IMR-90 (cell line): ENCODE measurements at regions not wholly inside any gene's neighbourhood (a gene's known extent, or its start where the extent isn't known, plus 50 kb on each side); places are given as distances from the start of the nearest gene placed in this dataset.

Experiments used
- ATAC-seq: fragments of 200-7000 bp; cut with Tn5 transposase; 2 replicates; pipeline ENCODE4 v1.9.1; 2020; ENCODE audit warnings: low read depth, mild to moderate bottlenecking, moderate library complexity
- BruUV-seq: library from RNA; stranded (reverse); fragments of 400-500 nt; replicated peaks from 2 replicates; lab custom pipeline; 2021; lab: Mats Ljungman, UMichigan
- CTCF ChIA-PET: fragments of 300-600 bp; formaldehyde crosslinking; extraction: SDS; loops from one replicate; lab custom pipeline; 2021; ENCODE audit warnings: antibody characterized with exemption; lab: Yijun Ruan, JAX
- POLR2A ChIA-PET: fragments of 300-600 bp; sonication (Branson Sonifier 250); formaldehyde crosslinking; loops from one replicate; lab custom pipeline; 2022; ENCODE audit warnings: antibody characterized with exemption; ENCODE audit not compliant: unreplicated experiment; lab: Charles Lee
- DNase-seq: peaks from one replicate; pipeline ENCODE4 v3.0.0; 2013
- H2AFZ ChIP-seq: replicated peaks from 2 replicates; pipeline ENCODE3; 2013; ENCODE audit warnings: low read length, mild to moderate bottlenecking; ENCODE audit not compliant: poor library complexity
- H2AK5ac ChIP-seq: 2 replicates; pipeline ENCODE4 v1.6.1; 2013; ENCODE audit warnings: low read depth, low read length, inconsistent platforms
- H2AK9ac ChIP-seq: replicated peaks from 2 replicates; pipeline ENCODE3; 2013; ENCODE audit warnings: mild to moderate bottlenecking, low read depth, low read length, moderate library complexity; ENCODE audit not compliant: poor library complexity
- H2BK120ac ChIP-seq: 2 replicates; pipeline ENCODE4 v1.6.1; 2013; ENCODE audit warnings: low read depth, low read length, inconsistent platforms
- H2BK15ac ChIP-seq: 3 replicates; pipeline ENCODE4 v1.6.1; 2013; ENCODE audit warnings: low read depth, low read length, inconsistent platforms
- H2BK20ac ChIP-seq: 2 replicates; pipeline ENCODE4 v1.6.1; 2013; ENCODE audit warnings: low read depth, mild to moderate bottlenecking, inconsistent platforms, low read length, moderate library complexity
- H2BK5ac ChIP-seq: 2 replicates; pipeline ENCODE4 v1.6.1; 2013; ENCODE audit warnings: mild to moderate bottlenecking, low read depth, low read length, inconsistent platforms; ENCODE audit not compliant: poor library complexity, severe bottlenecking
- H3K14ac ChIP-seq: replicated peaks from 2 replicates; pipeline ENCODE4 v1.6.1; 2013; ENCODE audit warnings: low read depth, low read length, inconsistent platforms
- H3K18ac ChIP-seq: 2 replicates; pipeline ENCODE4 v1.6.1; 2013; ENCODE audit warnings: low read depth, low read length, control low read depth
- H3K23ac ChIP-seq: 2 replicates; pipeline ENCODE4 v1.6.1; 2013; ENCODE audit warnings: low read depth, low read length, inconsistent platforms
- H3K27ac ChIP-seq: 2 replicates; pipeline ENCODE4 v1.5.1; 2013; ENCODE audit warnings: mild to moderate bottlenecking, control low read depth, low read length; ENCODE audit not compliant: insufficient read depth
- H3K27me3 ChIP-seq: 2 replicates; pipeline ENCODE4 v1.6.1; 2013; ENCODE audit warnings: low read length; ENCODE audit not compliant: control insufficient read depth, insufficient read depth
- H3K36me3 ChIP-seq: 2 replicates; pipeline ENCODE4 v1.6.1; 2013; ENCODE audit warnings: low read length, mixed read lengths; ENCODE audit not compliant: control insufficient read depth, insufficient read depth
- H3K4ac ChIP-seq: 2 replicates; pipeline ENCODE4 v1.6.1; 2013; ENCODE audit warnings: low read depth, low read length, inconsistent platforms
- H3K4me1 ChIP-seq: 2 replicates; pipeline ENCODE4 v1.6.1; 2013; ENCODE audit warnings: low read length, mixed read lengths; ENCODE audit not compliant: control insufficient read depth, insufficient read depth
- H3K4me2 ChIP-seq: 2 replicates; pipeline ENCODE4 v1.6.1; 2013; ENCODE audit warnings: low read depth, mild to moderate bottlenecking, control low read depth, low read length, moderate library complexity
- H3K4me3 ChIP-seq: 2 replicates; pipeline ENCODE4 v1.5.1; 2013; ENCODE audit warnings: low read depth, mild to moderate bottlenecking, control low read depth, low read length, moderate library complexity; ENCODE audit not compliant: insufficient read depth
- H3K56ac ChIP-seq: 2 replicates; pipeline ENCODE4 v1.6.1; 2013; ENCODE audit warnings: low read length, inconsistent platforms; ENCODE audit not compliant: insufficient read depth; ENCODE audit errors: extremely low read depth
- H3K79me1 ChIP-seq, 2 experiments: 2 replicates each; pipeline ENCODE4 v1.6.1; 2013; ENCODE audit warnings: low read length in 2 of 2, inconsistent platforms in 1 of 2, low read depth in 1 of 2
- H3K9ac ChIP-seq: 2 replicates; pipeline ENCODE4 v1.6.1; 2013; ENCODE audit warnings: low read depth, low read length, control low read depth
- H3K9me1 ChIP-seq: 2 replicates; pipeline ENCODE4 v1.6.1; 2013; ENCODE audit warnings: low read length, inconsistent platforms; ENCODE audit not compliant: insufficient read depth
- H3K9me3 ChIP-seq: 2 replicates; pipeline ENCODE4 v1.6.1; 2013; ENCODE audit warnings: low read length; ENCODE audit not compliant: control insufficient read depth, insufficient read depth
- H4K20me1 ChIP-seq: 2 replicates; pipeline ENCODE4 v1.6.1; 2013; ENCODE audit warnings: low read length, inconsistent platforms; ENCODE audit not compliant: insufficient read depth
- H4K5ac ChIP-seq: 2 replicates; pipeline ENCODE4 v1.6.1; 2013; ENCODE audit warnings: mild to moderate bottlenecking, low read depth, low read length, control low read depth
- H4K8ac ChIP-seq, 2 experiments: 2 replicates each; pipeline ENCODE4 v1.6.1; 2013; ENCODE audit warnings: low read depth in 2 of 2, low read length in 2 of 2, control low read depth in 1 of 2, inconsistent platforms in 1 of 2
- H4K91ac ChIP-seq: 2 replicates; pipeline ENCODE4 v1.6.1; 2013; ENCODE audit warnings: low read depth, low read length, inconsistent platforms; ENCODE audit not compliant: insufficient read depth
- BHLHE40 ChIP-seq: fragments of 150-350 bp; IDR thresholded peaks from 2 replicates; pipeline ENCODE4 v1.6.1; 2016; ENCODE audit warnings: mild to moderate bottlenecking, low read depth, low read length
- CEBPB ChIP-seq: IDR thresholded peaks from 2 replicates; pipeline ENCODE4 v1.6.1; 2012; ENCODE audit warnings: low read depth, low read length, improper control_type of control experiment
- CHD1 ChIP-seq: IDR thresholded peaks from 2 replicates; pipeline ENCODE4 v1.6.1; 2012; ENCODE audit warnings: low read depth, low read length, improper control_type of control experiment
- CTCF ChIP-seq: conservative IDR thresholded peaks from 2 replicates; pipeline ENCODE4 v1.5.1; 2012; ENCODE audit warnings: mild to moderate bottlenecking, low read depth, low read length, improper control_type of control experiment
- FOS ChIP-seq: fragments of 150-350 bp; IDR thresholded peaks from 2 replicates; pipeline ENCODE4 v1.6.1; 2016; ENCODE audit warnings: low read depth, low read length
- MAFK ChIP-seq: IDR thresholded peaks from 2 replicates; pipeline ENCODE4 v1.6.1; 2012; ENCODE audit warnings: low read depth, low read length, improper control_type of control experiment
- MAZ ChIP-seq: IDR thresholded peaks from 2 replicates; pipeline ENCODE4 v1.6.1; 2012; ENCODE audit warnings: low read depth, mild to moderate bottlenecking, low read length, improper control_type of control experiment, moderate library complexity, borderline replicate concordance
- MXI1 ChIP-seq: IDR thresholded peaks from 2 replicates; pipeline ENCODE4 v1.6.1; 2012; ENCODE audit warnings: low read depth, mild to moderate bottlenecking, low read length, moderate library complexity, borderline replicate concordance
- NFE2L2 ChIP-seq: fragments of 150-350 bp; IDR thresholded peaks from 2 replicates; pipeline ENCODE4 v1.6.1; 2016; ENCODE audit warnings: low read depth, mild to moderate bottlenecking, low read length
- POLR2A ChIP-seq: IDR thresholded peaks from 2 replicates; pipeline ENCODE4 v1.6.1; 2012; ENCODE audit warnings: mild to moderate bottlenecking, low read depth, low read length
- RAD21 ChIP-seq: IDR thresholded peaks from 2 replicates; pipeline ENCODE4 v1.6.1; 2012; ENCODE audit warnings: low read length, improper control_type of control experiment
- RCOR1 ChIP-seq: IDR thresholded peaks from 2 replicates; pipeline ENCODE4 v1.6.1; 2012; ENCODE audit warnings: mild to moderate bottlenecking, low read length, improper control_type of control experiment; ENCODE audit not compliant: insufficient replicate concordance
- RFX5 ChIP-seq: IDR thresholded peaks from 2 replicates; pipeline ENCODE4 v1.8.0; 2012; ENCODE audit warnings: low read depth, mild to moderate bottlenecking, low read length, moderate library complexity
- SMC3 ChIP-seq: fragments of 150-350 bp; IDR thresholded peaks from 2 replicates; pipeline ENCODE4 v1.6.1; 2016; ENCODE audit warnings: low read depth, mild to moderate bottlenecking, antibody characterized with exemption, low read length, moderate library complexity
- WGBS, 2 experiments: methylation state at CpG; one replicate each; pipeline versions ENCODE4 v1.1.5 to v1.1.7; 2013; ENCODE audit warnings: missing lambda C conversion rate in 2 of 2; ENCODE audit not compliant: insufficient read length in 1 of 2; ENCODE audit errors: extremely low coverage in 2 of 2; 5-methylcytosine and 5-hydroxymethylcytosine counted together
- dilution Hi-C: fragments of 300-500 bp; cut with HindIII; formaldehyde crosslinking; loops from one replicate; pipeline ENCODE4 v1.14.3; 2018; ENCODE audit warnings: low sequenced_read_pairs; ENCODE audit not compliant: unreplicated experiment
- in situ Hi-C: fragments of 300-500 bp; cut with MboI; formaldehyde crosslinking; loops from 3 replicates; pipeline ENCODE4 v1.14.3; 2019; ENCODE audit warnings: low sequenced_read_pairs, inconsistent platforms, mixed read lengths
- intact Hi-C: fragments of 100-400 bp; cut with micrococcal nuclease; formaldehyde crosslinking; loops from 2 replicates; pipeline ENCODE4 v1.10.0; 2022
- TF ChIP-seq, protein P1 (sequence below): fragments of 150-350 bp; IDR thresholded peaks from 2 replicates; pipeline ENCODE4 v1.6.1; 2017; ENCODE audit warnings: mild to moderate bottlenecking, antibody characterized with exemption, low read length, low read depth
- TF ChIP-seq, protein P2 (sequence below): fragments of 150-350 bp; IDR thresholded peaks from 2 replicates; pipeline ENCODE4 v1.6.1; 2016; ENCODE audit warnings: low read depth, mild to moderate bottlenecking, low read length, moderate library complexity, borderline replicate concordance

GRCh38 chr21:16154951-16155635 lies 425.3 kb downstream of the USP25 start:
- H2AK5ac ChIP-seq = no peak overlapping the region
- no peak overlapping the region for H2BK5ac ChIP-seq
- H3K9me3 ChIP-seq = no peaks in the 10 kb centered on the region
- H3K79me1 ChIP-seq = no peaks in the 10 kb centered on the region
- no peak overlapping the region for H4K91ac ChIP-seq
- H3K27me3 ChIP-seq = no peaks in the 10 kb centered on the region
- H3K56ac ChIP-seq = no peak overlapping the region
- no CpG with 5 or more reads among the region's 2 CpGs for WGBS, 2 experiments
- no TSS peak for BruUV-seq
- TF ChIP-seq, protein P1, sequence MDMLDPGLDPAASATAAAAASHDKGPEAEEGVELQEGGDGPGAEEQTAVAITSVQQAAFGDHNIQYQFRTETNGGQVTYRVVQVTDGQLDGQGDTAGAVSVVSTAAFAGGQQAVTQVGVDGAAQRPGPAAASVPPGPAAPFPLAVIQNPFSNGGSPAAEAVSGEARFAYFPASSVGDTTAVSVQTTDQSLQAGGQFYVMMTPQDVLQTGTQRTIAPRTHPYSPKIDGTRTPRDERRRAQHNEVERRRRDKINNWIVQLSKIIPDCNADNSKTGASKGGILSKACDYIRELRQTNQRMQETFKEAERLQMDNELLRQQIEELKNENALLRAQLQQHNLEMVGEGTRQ = no peak
- TF ChIP-seq FOS (no peak), MAFK (no peak), CHD1 (no peak), CEBPB (no peak), MXI1 (no peak), RFX5 (no peak), RCOR1 (no peak), POLR2A (no peak), NFE2L2 (no peak), SMC3 (no peak), RAD21 (no peak), BHLHE40 (no peak), MAZ (no peak), CTCF (no peak)
- TF ChIP-seq, protein P2, sequence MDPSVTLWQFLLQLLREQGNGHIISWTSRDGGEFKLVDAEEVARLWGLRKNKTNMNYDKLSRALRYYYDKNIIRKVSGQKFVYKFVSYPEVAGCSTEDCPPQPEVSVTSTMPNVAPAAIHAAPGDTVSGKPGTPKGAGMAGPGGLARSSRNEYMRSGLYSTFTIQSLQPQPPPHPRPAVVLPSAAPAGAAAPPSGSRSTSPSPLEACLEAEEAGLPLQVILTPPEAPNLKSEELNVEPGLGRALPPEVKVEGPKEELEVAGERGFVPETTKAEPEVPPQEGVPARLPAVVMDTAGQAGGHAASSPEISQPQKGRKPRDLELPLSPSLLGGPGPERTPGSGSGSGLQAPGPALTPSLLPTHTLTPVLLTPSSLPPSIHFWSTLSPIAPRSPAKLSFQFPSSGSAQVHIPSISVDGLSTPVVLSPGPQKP = no peak
- no peak overlapping the region for H3K4me2 ChIP-seq
- H4K5ac ChIP-seq = no peak overlapping the region
- dilution Hi-C loops (no loop called here), intact Hi-C loops (no loop called here), in situ Hi-C loops (no loop called here)
- H2AFZ ChIP-seq = no peak overlapping the region
- ChIA-PET POLR2A (no interaction called here), CTCF (interaction anchor here (0.9 kb wide), 1 partner anchor 31 kb away, joined by 4 read pairs; no protein-coding TSS in a partner anchor)
- no peak overlapping the region for H3K9ac ChIP-seq
- no peak overlapping the region for H3K4ac ChIP-seq
- no peak overlapping the region for H2BK120ac ChIP-seq
- no peak overlapping the region for H3K14ac ChIP-seq
- H3K18ac ChIP-seq = no peak overlapping the region
- H3K9me1 ChIP-seq = no peaks in the 10 kb centered on the region
- no peaks in the 10 kb centered on the region for H3K36me3 ChIP-seq
- peaks cover 3% of the 10 kb centered on the region; the same call in 1 of the 2 replicates for H3K4me1 ChIP-seq
- H2BK15ac ChIP-seq = no peak overlapping the region
- DNase-seq (no peak), ATAC-seq (no peak)
- no peak overlapping the region for H3K23ac ChIP-seq
- H3K27ac ChIP-seq = no peak overlapping the region
- H4K8ac ChIP-seq = no peak overlapping the region
- no peak overlapping the region for H2BK20ac ChIP-seq
- H4K20me1 ChIP-seq = no peaks in the 10 kb centered on the region
- H2AK9ac ChIP-seq = no peak overlapping the region
- H3K4me3 ChIP-seq = no peak overlapping the region
